ENCODE measurements at regions not wholly inside any gene's neighbourhood (a gene's known extent, or its start where the extent isn't known, plus 50 kb on each side); places are given as distances from the start of the nearest gene placed in this dataset.

GRCh38 chrX:7546551-7547080 lies 296.4 kb upstream of the VCX start:
- H3K4me1 ChIP-seq (ENCODE audit: control extremely low read depth in 1 of 4, control insufficient read depth in 4 of 4, insufficient read depth in 4 of 4, low read length in 3 of 4): no peaks in the 10 kb centered on the region
- CTCF ChIA-PET: no interaction called here
- POLR2A ChIA-PET: no interaction called here
- no peaks in the 10 kb centered on the region for H3K9me3 ChIP-seq (ENCODE audit: control extremely low read depth in 1 of 5, control insufficient read depth in 4 of 5, insufficient read depth in 2 of 5, low read depth in 1 of 5, low read length in 4 of 5)
- no peak overlapping the region for H3K27ac ChIP-seq (ENCODE audit: insufficient read depth in 1 of 2, low read depth in 1 of 2, low read length in 2 of 2, poor library complexity in 1 of 2, severe bottlenecking in 2 of 2)
- no peak for DNase-seq
- no peaks in the 10 kb centered on the region for H3K36me3 ChIP-seq (ENCODE audit: control insufficient read depth in 4 of 4, insufficient read depth in 4 of 4, low read length in 3 of 4)
- WGBS (ENCODE audit: insufficient coverage): 95% methylated on average over 11 of the region's 17 CpGs
- H3K4me3 ChIP-seq (ENCODE audit: control insufficient read depth in 1 of 7, extremely low read depth in 1 of 7, insufficient read depth in 4 of 7, low read depth in 2 of 7, low read length in 6 of 7): no peak overlapping the region
- no peaks in the 10 kb centered on the region for H3K27me3 ChIP-seq (replicated peaks in 2 of 5; ENCODE audit: control insufficient read depth in 4 of 5, insufficient read depth in 5 of 5, low read length in 4 of 5)

GRCh38 chrX:7545564-7545963 lies 297.4 kb upstream of the VCX start:
- Histone ChIP-seq H3K36me3 (ENCODE audit: control insufficient read depth in 4 of 4, insufficient read depth in 4 of 4, low read length in 3 of 4) (no peaks in the 10 kb centered on the region), H3K27me3 (replicated peaks in 2 of 5; ENCODE audit: control insufficient read depth in 4 of 5, insufficient read depth in 5 of 5, low read length in 4 of 5) (no peaks in the 10 kb centered on the region), H3K27ac (ENCODE audit: insufficient read depth in 1 of 2, low read depth in 1 of 2, low read length in 2 of 2, poor library complexity in 1 of 2, severe bottlenecking in 2 of 2) (no peak overlapping the region), H3K9me3 (ENCODE audit: control extremely low read depth in 1 of 5, control insufficient read depth in 4 of 5, insufficient read depth in 2 of 5, low read depth in 1 of 5, low read length in 4 of 5) (no peaks in the 10 kb centered on the region), H3K4me3 (ENCODE audit: control insufficient read depth in 1 of 7, extremely low read depth in 1 of 7, insufficient read depth in 4 of 7, low read depth in 2 of 7, low read length in 6 of 7) (no peak overlapping the region), H3K4me1 (ENCODE audit: control extremely low read depth in 1 of 4, control insufficient read depth in 4 of 4, insufficient read depth in 4 of 4, low read length in 3 of 4) (no peaks in the 10 kb centered on the region)
- ChIA-PET CTCF (no interaction called here), POLR2A (no interaction called here)
- 86% methylated on average over 1 of the region's 1 CpG for WGBS (ENCODE audit: insufficient coverage)
- no peak for DNase-seq

GRCh38 chrX:7542587-7543380 lies 300.2 kb upstream of the VCX start:
- Histone ChIP-seq H3K36me3 (ENCODE audit: control insufficient read depth in 4 of 4, insufficient read depth in 4 of 4, low read length in 3 of 4) (no peaks in the 10 kb centered on the region), H3K27ac (ENCODE audit: insufficient read depth in 1 of 2, low read depth in 1 of 2, low read length in 2 of 2, poor library complexity in 1 of 2, severe bottlenecking in 2 of 2) (no peak overlapping the region), H3K4me1 (ENCODE audit: control extremely low read depth in 1 of 4, control insufficient read depth in 4 of 4, insufficient read depth in 4 of 4, low read length in 3 of 4) (no peaks in the 10 kb centered on the region), H3K4me3 (ENCODE audit: control insufficient read depth in 1 of 7, extremely low read depth in 1 of 7, insufficient read depth in 4 of 7, low read depth in 2 of 7, low read length in 6 of 7) (no peak overlapping the region), H3K27me3 (replicated peaks in 2 of 5; ENCODE audit: control insufficient read depth in 4 of 5, insufficient read depth in 5 of 5, low read length in 4 of 5) (no peaks in the 10 kb centered on the region), H3K9me3 (ENCODE audit: control extremely low read depth in 1 of 5, control insufficient read depth in 4 of 5, insufficient read depth in 2 of 5, low read depth in 1 of 5, low read length in 4 of 5) (no peaks in the 10 kb centered on the region)
- WGBS (ENCODE audit: insufficient coverage): 100% methylated on average over 5 of the region's 6 CpGs
- CTCF ChIA-PET: no interaction called here
- POLR2A ChIA-PET: no interaction called here
- DNase-seq: no peak

- ChIA-PET CTCF (no interaction called here), POLR2A (no interaction called here)
- Histone ChIP-seq H3K27me3 (replicated peaks in 2 of 5; ENCODE audit: control insufficient read depth in 4 of 5, insufficient read depth in 5 of 5, low read length in 4 of 5) (no peaks in the 10 kb centered on the region), H3K4me1 (ENCODE audit: control extremely low read depth in 1 of 4, control insufficient read depth in 4 of 4, insufficient read depth in 4 of 4, low read length in 3 of 4) (no peaks in the 10 kb centered on the region), H3K36me3 (ENCODE audit: control insufficient read depth in 4 of 4, insufficient read depth in 4 of 4, low read length in 3 of 4) (no peaks in the 10 kb centered on the region), H3K4me3 (ENCODE audit: control insufficient read depth in 1 of 7, extremely low read depth in 1 of 7, insufficient read depth in 4 of 7, low read depth in 2 of 7, low read length in 6 of 7) (no peak overlapping the region), H3K27ac (ENCODE audit: insufficient read depth in 1 of 2, low read depth in 1 of 2, low read length in 2 of 2, poor library complexity in 1 of 2, severe bottlenecking in 2 of 2) (no peak overlapping the region), H3K9me3 (ENCODE audit: control extremely low read depth in 1 of 5, control insufficient read depth in 4 of 5, insufficient read depth in 2 of 5, low read depth in 1 of 5, low read length in 4 of 5) (no peaks in the 10 kb centered on the region)
- 100% methylated on average over 1 of the region's 2 CpGs for WGBS (ENCODE audit: insufficient coverage)
- no peak for DNase-seq
Observed at GRCh38 chrX:7522860-7523259, 320.1 kb upstream of the VCX start.

GRCh38 chrX:7515681-7516413 lies 327.1 kb upstream of the VCX start:
- Histone ChIP-seq H3K27ac (ENCODE audit: insufficient read depth in 1 of 2, low read depth in 1 of 2, low read length in 2 of 2, poor library complexity in 1 of 2, severe bottlenecking in 2 of 2) (no peak overlapping the region), H3K4me3 (ENCODE audit: control insufficient read depth in 1 of 7, extremely low read depth in 1 of 7, insufficient read depth in 4 of 7, low read depth in 2 of 7, low read length in 6 of 7) (no peak overlapping the region), H3K36me3 (ENCODE audit: control insufficient read depth in 4 of 4, insufficient read depth in 4 of 4, low read length in 3 of 4) (no peaks in the 10 kb centered on the region), H3K9me3 (ENCODE audit: control extremely low read depth in 1 of 5, control insufficient read depth in 4 of 5, insufficient read depth in 2 of 5, low read depth in 1 of 5, low read length in 4 of 5) (no peaks in the 10 kb centered on the region), H3K27me3 (replicated peaks in 2 of 5; ENCODE audit: control insufficient read depth in 4 of 5, insufficient read depth in 5 of 5, low read length in 4 of 5) (no peaks in the 10 kb centered on the region), H3K4me1 (ENCODE audit: control extremely low read depth in 1 of 4, control insufficient read depth in 4 of 4, insufficient read depth in 4 of 4, low read length in 3 of 4) (no peaks in the 10 kb centered on the region)
- CTCF ChIA-PET: no interaction called here
- POLR2A ChIA-PET: no interaction called here
- WGBS (ENCODE audit: insufficient coverage): 100% methylated on average over 2 of the region's 4 CpGs
- DNase-seq: no peak

GRCh38 chrX:7514871-7515599 lies 327.9 kb upstream of the VCX start:
- Histone ChIP-seq H3K9me3 (ENCODE audit: control extremely low read depth in 1 of 5, control insufficient read depth in 4 of 5, insufficient read depth in 2 of 5, low read depth in 1 of 5, low read length in 4 of 5) (no peaks in the 10 kb centered on the region), H3K27me3 (replicated peaks in 2 of 5; ENCODE audit: control insufficient read depth in 4 of 5, insufficient read depth in 5 of 5, low read length in 4 of 5) (no peaks in the 10 kb centered on the region), H3K27ac (ENCODE audit: insufficient read depth in 1 of 2, low read depth in 1 of 2, low read length in 2 of 2, poor library complexity in 1 of 2, severe bottlenecking in 2 of 2) (no peak overlapping the region), H3K36me3 (ENCODE audit: control insufficient read depth in 4 of 4, insufficient read depth in 4 of 4, low read length in 3 of 4) (no peaks in the 10 kb centered on the region), H3K4me1 (ENCODE audit: control extremely low read depth in 1 of 4, control insufficient read depth in 4 of 4, insufficient read depth in 4 of 4, low read length in 3 of 4) (no peaks in the 10 kb centered on the region), H3K4me3 (ENCODE audit: control insufficient read depth in 1 of 7, extremely low read depth in 1 of 7, insufficient read depth in 4 of 7, low read depth in 2 of 7, low read length in 6 of 7) (no peak overlapping the region)
- DNase-seq: no peak
- 95% methylated on average over 7 of the region's 7 CpGs for whole genome bisulfite sequencing (ENCODE audit: insufficient coverage)
- CTCF ChIA-PET: no interaction called here
- POLR2A ChIA-PET: no interaction called here

GRCh38 chrX:7512845-7513244 lies 330.1 kb upstream of the VCX start:
- ChIA-PET CTCF (no interaction called here), POLR2A (no interaction called here)
- 73% methylated on average over 1 of the region's 2 CpGs for WGBS (ENCODE audit: insufficient coverage)
- H3K4me1 ChIP-seq (ENCODE audit: control extremely low read depth in 1 of 4, control insufficient read depth in 4 of 4, insufficient read depth in 4 of 4, low read length in 3 of 4): no peaks in the 10 kb centered on the region
- no peak overlapping the region for H3K27ac ChIP-seq (ENCODE audit: insufficient read depth in 1 of 2, low read depth in 1 of 2, low read length in 2 of 2, poor library complexity in 1 of 2, severe bottlenecking in 2 of 2)
- no peaks in the 10 kb centered on the region for H3K36me3 ChIP-seq (ENCODE audit: control insufficient read depth in 4 of 4, insufficient read depth in 4 of 4, low read length in 3 of 4)
- H3K9me3 ChIP-seq (ENCODE audit: control extremely low read depth in 1 of 5, control insufficient read depth in 4 of 5, insufficient read depth in 2 of 5, low read depth in 1 of 5, low read length in 4 of 5): no peaks in the 10 kb centered on the region
- no peak for DNase-seq
- no peaks in the 10 kb centered on the region for H3K27me3 ChIP-seq (replicated peaks in 2 of 5; ENCODE audit: control insufficient read depth in 4 of 5, insufficient read depth in 5 of 5, low read length in 4 of 5)
- no peak overlapping the region for H3K4me3 ChIP-seq (ENCODE audit: control insufficient read depth in 1 of 7, extremely low read depth in 1 of 7, insufficient read depth in 4 of 7, low read depth in 2 of 7, low read length in 6 of 7)

Measured in common myeloid progenitor, CD34-positive (primary cell).